PC-3 (cell line): ENCODE measurements at regions not wholly inside any gene's neighbourhood (a gene's known extent, or its start where the extent isn't known, plus 50 kb on each side); places are given as distances from the start of the nearest gene placed in this dataset.
A peak's percentile ranks its signal among the peaks of the same experiment; 100 is the strongest.

Experiments used
- ATAC-seq: fragments of 200-7000 bp; cut with Tn5 transposase; 2 replicates; pipeline ENCODE4 v1.9.1; 2020; ENCODE audit warnings: mild to moderate bottlenecking, moderate library complexity
- BruUV-seq: library from RNA; stranded (reverse); fragments of 400-500 nt; replicated peaks from 2 replicates; lab custom pipeline; 2021; lab: Mats Ljungman, UMichigan
- CTCF ChIA-PET: fragments of 300-600 bp; sonication (Branson Sonifier 250); formaldehyde crosslinking; loops from one replicate; lab custom pipeline; 2022; ENCODE audit warnings: antibody characterized with exemption; lab: Charles Lee
- POLR2A ChIA-PET: fragments of 300-600 bp; sonication (Branson Sonifier 250); formaldehyde crosslinking; loops from one replicate; lab custom pipeline; 2022; ENCODE audit warnings: antibody characterized with exemption; ENCODE audit not compliant: unreplicated experiment; lab: Charles Lee
- DNase-seq: peaks from one replicate; pipeline ENCODE4 v3.0.0-alpha.2; 2015
- H2AFZ ChIP-seq: fragments of 300-600 bp; sonication (generic); 2 replicates; pipeline ENCODE4 v1.6.0; 2016; ENCODE audit warnings: antibody characterized with exemption, low read length
- H3F3A ChIP-seq: fragments of 300-600 bp; sonication (generic); one replicate; pipeline ENCODE4 v1.6.0; 2017; ENCODE audit warnings: antibody characterized with exemption, low read length, control low read depth, mild to moderate bottlenecking; ENCODE audit not compliant: unreplicated experiment
- H3K27ac ChIP-seq: fragments of 300-600 bp; sonication (generic); 2 replicates; pipeline ENCODE4 v1.5.1; 2016; ENCODE audit warnings: mild to moderate bottlenecking, low read length
- H3K27me3 ChIP-seq: fragments of 300-600 bp; sonication (generic); 2 replicates; pipeline ENCODE4 v1.6.1; 2016; ENCODE audit warnings: low read length, mixed read lengths
- H3K36me3 ChIP-seq: fragments of 300-600 bp; sonication (generic); 2 replicates; pipeline ENCODE4 v1.6.1; 2016; ENCODE audit warnings: low read depth, mixed run types, low read length, mixed read lengths
- H3K4me1 ChIP-seq: fragments of 300-600 bp; sonication (generic); 2 replicates; pipeline ENCODE4 v1.5.1; 2016; ENCODE audit warnings: low read length; ENCODE audit not compliant: insufficient read depth
- H3K4me2 ChIP-seq: fragments of 300-600 bp; sonication (generic); 2 replicates; pipeline ENCODE4 v1.6.0; 2016; ENCODE audit warnings: low read length
- H3K4me3 ChIP-seq: fragments of 300-600 bp; sonication (generic); 2 replicates; pipeline ENCODE4 v1.5.1; 2016; ENCODE audit warnings: mild to moderate bottlenecking, low read length, mixed read lengths
- H3K79me2 ChIP-seq: fragments of 300-600 bp; sonication (generic); 2 replicates; pipeline ENCODE4 v1.6.1; 2017; ENCODE audit warnings: low read length, mixed read lengths
- H3K9ac ChIP-seq: fragments of 300-600 bp; sonication (generic); 2 replicates; pipeline ENCODE4 v1.6.0; 2016; ENCODE audit warnings: mild to moderate bottlenecking, low read length
- H3K9me2 ChIP-seq: fragments of 300-600 bp; sonication (generic); replicated peaks from 2 replicates; pipeline ENCODE4 v1.6.1; 2016; ENCODE audit warnings: mixed run types, low read length, mixed read lengths
- H3K9me3 ChIP-seq: fragments of 300-600 bp; sonication (generic); 2 replicates; pipeline ENCODE4 v1.6.1; 2016; ENCODE audit warnings: low read length, mixed read lengths
- H4K20me1 ChIP-seq: fragments of 300-600 bp; sonication (generic); 2 replicates; pipeline ENCODE4 v1.6.1; 2016; ENCODE audit warnings: low read length, mixed read lengths
- CTCF ChIP-seq: fragments of 300-600 bp; sonication (generic); conservative IDR thresholded peaks from 2 replicates; pipeline ENCODE4 v1.5.1; 2017; ENCODE audit warnings: antibody characterized with exemption, low read depth, mild to moderate bottlenecking, low read length
- EZH2 ChIP-seq: fragments of 300-600 bp; sonication (generic); IDR thresholded peaks from one replicate; pipeline ENCODE4 v1.6.1; 2017; ENCODE audit warnings: antibody characterized with exemption, mild to moderate bottlenecking, low read length; ENCODE audit not compliant: unreplicated experiment
- EZH2phosphoT487 ChIP-seq: fragments of 300-600 bp; sonication (generic); IDR thresholded peaks from 2 replicates; pipeline ENCODE4 v1.6.1; 2018; ENCODE audit warnings: mild to moderate bottlenecking, antibody characterized with exemption, low read length, borderline replicate concordance
- intact Hi-C: fragments of 100-400 bp; cut with micrococcal nuclease; formaldehyde crosslinking; loops from 2 replicates; pipeline ENCODE4 v1.9.0; 2023

DNA sequence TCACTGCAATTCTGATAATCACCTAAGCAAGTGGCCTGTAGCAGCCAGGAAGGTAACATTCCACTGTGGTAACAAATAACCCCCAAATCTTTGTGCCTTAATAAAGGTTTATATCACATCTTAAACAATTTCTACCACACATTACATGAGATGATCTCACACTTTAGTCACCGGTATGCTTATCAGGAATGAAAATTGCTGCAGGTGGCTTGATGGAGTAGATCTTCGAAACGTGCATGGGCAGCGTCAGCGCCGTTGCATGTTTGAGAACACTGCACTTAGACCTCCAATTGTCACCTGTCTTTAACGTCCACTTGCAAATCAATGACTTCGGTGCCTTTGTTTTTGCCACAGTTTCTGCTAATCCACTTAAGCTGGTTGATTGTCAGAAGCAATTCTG is 477.4 kb downstream of the VRK1 start:
- intact Hi-C loops: loop anchor here (10.0 kb wide), 1 partner anchor 440 kb away; no protein-coding TSS in a partner anchor
- DNase-seq: no peak
- peak overlapping the region; percentile 31 for H3K27ac ChIP-seq
- H3K9me2 ChIP-seq: no peaks in the 10 kb centered on the region
- no peaks in the 10 kb centered on the region for H4K20me1 ChIP-seq
- H3K27me3 ChIP-seq: no peaks in the 10 kb centered on the region
- no peak overlapping the region for H3K9ac ChIP-seq
- no peaks in the 10 kb centered on the region for H3K9me3 ChIP-seq
- H3K4me3 ChIP-seq: no peak overlapping the region
- H3K36me3 ChIP-seq: no peaks in the 10 kb centered on the region
- peaks cover 48% of the 10 kb centered on the region for H3K4me1 ChIP-seq
- no TSS peak for BruUV-seq
- no peak overlapping the region for H2AFZ ChIP-seq
- H3K79me2 ChIP-seq: no peaks in the 10 kb centered on the region
- H3F3A ChIP-seq: no peaks in the 10 kb centered on the region
- peak overlapping the region; percentile 6 for H3K4me2 ChIP-seq
- no peak for TF ChIP-seq EZH2phosphoT487
- TF ChIP-seq EZH2: no peak
- ChIA-PET POLR2A (no interaction called here), CTCF (interaction anchor here (0.6 kb wide), 1 partner anchor 69 kb away, joined by 4 read pairs; no protein-coding TSS in a partner anchor)
- no peak for ATAC-seq

- Histone ChIP-seq H3K9ac (no peak overlapping the region), H3K9me3 (no peaks in the 10 kb centered on the region), H3F3A (no peaks in the 10 kb centered on the region), H3K4me2 (peak overlapping the region; percentile 7; the same call in 1 of the 2 replicates), H2AFZ (no peak overlapping the region), H3K4me3 (no peak overlapping the region), H3K27ac (peak overlapping the region; percentile 52), H3K9me2 (no peaks in the 10 kb centered on the region), H3K4me1 (peaks cover 45% of the 10 kb centered on the region), H3K27me3 (no peaks in the 10 kb centered on the region), H3K36me3 (no peaks in the 10 kb centered on the region), H4K20me1 (no peaks in the 10 kb centered on the region), H3K79me2 (no peaks in the 10 kb centered on the region)
- ChIA-PET CTCF (interaction anchor here (0.6 kb wide), 1 partner anchor 69 kb away, joined by 4 read pairs; no protein-coding TSS in a partner anchor), POLR2A (no interaction called here)
- intact Hi-C loops: loop anchor here (10.0 kb wide), 1 partner anchor 440 kb away; no protein-coding TSS in a partner anchor
- peak; percentile 74 for DNase-seq
- ATAC-seq: peak; percentile 65
- no TSS peak for BruUV-seq
- TF ChIP-seq EZH2phosphoT487: no peak
- no peak for TF ChIP-seq CTCF
- no peak for TF ChIP-seq EZH2
These were observed 478.1 kb downstream of the VRK1 start for GRCh38 chr14:97275276-97275675.

DNA sequence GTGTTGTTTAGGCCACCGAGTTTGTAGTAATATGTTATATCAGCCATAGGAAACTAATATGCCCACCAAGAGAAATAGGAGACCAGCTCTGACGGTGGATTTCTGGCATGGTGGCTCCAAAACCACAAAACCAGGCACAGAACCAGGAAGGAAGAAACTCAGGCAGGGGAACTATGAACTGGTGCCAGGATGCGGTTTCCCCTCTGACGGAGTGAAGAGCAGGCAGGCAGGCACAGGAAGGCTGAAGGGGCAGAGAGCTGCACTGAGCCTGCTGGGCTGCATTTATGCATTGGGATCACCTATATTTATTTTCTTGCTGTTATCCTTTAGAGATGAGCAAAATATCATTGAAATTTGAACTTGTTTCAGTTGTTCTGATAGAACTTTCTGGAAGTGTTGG is 479.4 kb downstream of the VRK1 start:
- Histone ChIP-seq H3K36me3 (no peaks in the 10 kb centered on the region), H3K4me2 (peak overlapping the region; percentile 38), H3K9ac (0 out of 2 replicates have a peak overlapping the region, but pooled peaks have one; percentile 18), H3K9me2 (no peaks in the 10 kb centered on the region), H2AFZ (no peak overlapping the region), H3K9me3 (no peaks in the 10 kb centered on the region), H3K4me1 (peaks cover 47% of the 10 kb centered on the region), H3K79me2 (no peaks in the 10 kb centered on the region), H3K4me3 (no peak overlapping the region), H3K27me3 (no peaks in the 10 kb centered on the region), H3K27ac (peak overlapping the region; percentile 52), H3F3A (no peaks in the 10 kb centered on the region), H4K20me1 (no peaks in the 10 kb centered on the region)
- CTCF ChIA-PET: no interaction called here
- DNase-seq (peak; percentile 71), ATAC-seq (peak; percentile 48; the same call in 1 of the 2 replicates)
- POLR2A ChIA-PET: no interaction called here
- TF ChIP-seq EZH2phosphoT487: no peak
- TF ChIP-seq EZH2: no peak
- no peak for TF ChIP-seq CTCF
- intact Hi-C loops: loop anchor here (10.0 kb wide), 1 partner anchor 442 kb away; no protein-coding TSS in a partner anchor
- BruUV-seq: no TSS peak
